ENCODE measurements at regions not wholly inside any gene's neighbourhood (a gene's known extent, or its start where the extent isn't known, plus 50 kb on each side); places are given as distances from the start of the nearest gene placed in this dataset.

DNA sequence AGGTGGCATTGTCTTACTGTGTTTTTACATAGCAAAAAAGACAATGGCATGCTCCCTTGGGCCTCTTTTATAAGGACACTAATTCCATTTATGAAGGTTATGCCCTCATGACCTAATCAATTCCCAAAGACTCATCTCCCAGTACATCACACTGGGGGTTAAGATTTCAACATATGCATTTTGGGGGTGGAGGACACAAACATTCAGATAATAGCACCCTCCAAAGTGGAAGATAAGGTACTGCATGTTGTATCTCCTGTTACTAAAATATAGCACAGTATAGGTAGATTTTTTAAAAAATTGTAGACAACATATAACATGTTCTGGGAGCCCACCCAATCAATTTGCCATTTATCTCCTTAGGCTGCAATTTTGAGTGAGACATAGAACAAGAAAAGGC, 221.2 kb downstream of the LIG4 start:
- intact Hi-C loops (cut with DNase I): no loop called here
- Histone ChIP-seq H3K27ac (no peak overlapping the region), H3K4me1 (no peaks in the 10 kb centered on the region), H3K4me3 (no peak overlapping the region), H3K9me3 (no peaks in the 10 kb centered on the region), H3K36me3 (no peaks in the 10 kb centered on the region), H3K27me3 (no peaks in the 10 kb centered on the region)
- ATAC-seq (no peak), DNase-seq (no peak)
- TF ChIP-seq, protein P1, sequence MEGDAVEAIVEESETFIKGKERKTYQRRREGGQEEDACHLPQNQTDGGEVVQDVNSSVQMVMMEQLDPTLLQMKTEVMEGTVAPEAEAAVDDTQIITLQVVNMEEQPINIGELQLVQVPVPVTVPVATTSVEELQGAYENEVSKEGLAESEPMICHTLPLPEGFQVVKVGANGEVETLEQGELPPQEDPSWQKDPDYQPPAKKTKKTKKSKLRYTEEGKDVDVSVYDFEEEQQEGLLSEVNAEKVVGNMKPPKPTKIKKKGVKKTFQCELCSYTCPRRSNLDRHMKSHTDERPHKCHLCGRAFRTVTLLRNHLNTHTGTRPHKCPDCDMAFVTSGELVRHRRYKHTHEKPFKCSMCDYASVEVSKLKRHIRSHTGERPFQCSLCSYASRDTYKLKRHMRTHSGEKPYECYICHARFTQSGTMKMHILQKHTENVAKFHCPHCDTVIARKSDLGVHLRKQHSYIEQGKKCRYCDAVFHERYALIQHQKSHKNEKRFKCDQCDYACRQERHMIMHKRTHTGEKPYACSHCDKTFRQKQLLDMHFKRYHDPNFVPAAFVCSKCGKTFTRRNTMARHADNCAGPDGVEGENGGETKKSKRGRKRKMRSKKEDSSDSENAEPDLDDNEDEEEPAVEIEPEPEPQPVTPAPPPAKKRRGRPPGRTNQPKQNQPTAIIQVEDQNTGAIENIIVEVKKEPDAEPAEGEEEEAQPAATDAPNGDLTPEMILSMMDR (IDR thresholded peaks at IDR 0.05): no peak
- TF ChIP-seq POLR2A (IDR thresholded peaks at IDR 0.05): no peak

DNA sequence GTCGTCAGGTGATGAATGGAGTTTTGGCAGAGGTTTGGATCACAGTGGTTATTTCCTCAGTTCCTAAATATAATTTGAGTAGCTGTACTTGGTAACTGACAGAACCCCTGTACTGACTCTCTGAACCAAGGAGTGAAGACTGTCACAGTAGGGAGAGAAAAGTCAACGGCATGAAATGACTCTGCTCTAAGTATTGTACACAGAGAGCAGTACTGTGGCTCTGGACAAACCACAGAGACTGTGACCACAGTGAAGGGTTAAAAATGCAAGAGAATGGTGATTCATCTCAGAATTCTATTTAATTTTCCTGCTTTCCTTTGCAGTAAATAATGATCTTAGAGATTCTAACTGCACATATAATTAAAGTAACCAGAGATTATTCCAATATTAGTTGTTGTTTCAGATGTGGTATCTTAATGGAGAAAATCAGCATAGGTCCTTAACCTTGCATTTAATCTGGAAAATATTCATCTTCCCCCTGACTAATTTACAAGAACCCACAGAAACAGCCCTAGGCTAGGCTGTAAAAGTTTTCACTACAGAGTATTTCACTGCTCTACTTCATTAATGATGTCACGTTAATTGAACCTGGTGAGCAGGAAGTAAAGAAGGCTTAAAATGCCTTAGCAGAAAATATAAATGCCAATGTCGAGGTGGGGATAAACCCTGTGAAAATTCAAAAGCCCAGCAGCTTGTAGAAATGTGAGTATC, 221.9 kb downstream of the LIG4 start:
- ATAC-seq (no peak), DNase-seq (no peak)
- Histone ChIP-seq H3K4me1 (no peaks in the 10 kb centered on the region), H3K9me3 (no peaks in the 10 kb centered on the region), H3K36me3 (no peaks in the 10 kb centered on the region), H3K27me3 (no peaks in the 10 kb centered on the region), H3K27ac (no peak overlapping the region), H3K4me3 (no peak overlapping the region)
- WGBS (ENCODE audit: insufficient coverage, low coverage, low lambda C conversion rate, missing lambda C conversion rate): 43% methylated on average over 4 of the region's 4 CpGs
- TF ChIP-seq, protein P1 (IDR thresholded peaks at IDR 0.05): no peak
- TF ChIP-seq POLR2A (IDR thresholded peaks at IDR 0.05): no peak
- intact Hi-C loops (cut with DNase I): no loop called here

DNA sequence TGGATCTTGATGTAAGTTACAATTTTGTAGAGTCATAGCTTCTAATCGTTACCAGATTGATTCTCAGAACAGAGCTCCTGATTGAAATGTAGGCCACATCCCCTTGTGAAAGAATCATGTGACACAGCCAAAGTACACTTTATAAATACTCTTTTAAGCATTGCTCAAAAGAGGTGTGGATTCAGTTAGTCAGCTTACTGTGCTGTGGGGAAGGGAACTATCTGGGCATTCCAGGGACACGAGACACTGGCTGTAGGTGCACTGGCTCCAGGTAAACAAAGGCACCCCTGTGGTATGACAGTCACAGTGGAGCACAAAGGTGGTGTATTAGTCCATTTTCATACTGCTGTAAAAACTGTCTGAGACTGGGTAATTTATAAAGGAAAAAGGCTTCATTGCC, 222.8 kb downstream of the LIG4 start:
- intact Hi-C loops (cut with DNase I): no loop called here
- Histone ChIP-seq H3K4me1 (no peaks in the 10 kb centered on the region), H3K9me3 (no peaks in the 10 kb centered on the region), H3K4me3 (no peak overlapping the region), H3K27ac (no peak overlapping the region), H3K36me3 (no peaks in the 10 kb centered on the region), H3K27me3 (no peaks in the 10 kb centered on the region)
- no peak for DNase-seq
- 17% methylated on average over 2 of the region's 2 CpGs for WGBS (ENCODE audit: insufficient coverage, low coverage, low lambda C conversion rate, missing lambda C conversion rate)
- TF ChIP-seq POLR2A (IDR thresholded peaks at IDR 0.05): no peak
- TF ChIP-seq, protein P1 (IDR thresholded peaks at IDR 0.05): no peak
- no peak for ATAC-seq

DNA sequence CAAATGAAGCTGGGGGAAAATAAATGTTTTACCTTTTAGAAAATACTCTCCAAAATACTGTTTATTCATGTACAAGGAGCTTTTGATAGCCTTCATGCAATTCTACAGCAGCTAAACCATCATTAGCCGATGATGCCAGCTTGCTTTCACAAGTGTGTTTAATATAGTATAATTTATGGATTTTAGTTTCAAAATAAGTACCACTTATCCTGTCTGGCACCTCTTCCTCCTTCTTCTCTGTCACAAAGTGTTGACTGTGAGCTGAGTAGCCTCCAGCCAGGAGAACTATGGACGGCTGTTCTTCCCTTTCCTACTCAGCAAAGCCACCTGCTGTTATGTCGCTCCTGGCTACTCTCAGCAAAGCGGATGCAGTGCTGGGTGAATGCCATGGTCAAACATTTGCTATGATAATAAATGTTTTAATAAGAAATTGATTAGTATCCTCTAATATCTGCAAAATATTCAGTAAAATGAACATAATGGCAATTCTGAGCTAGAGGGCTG, 238.2 kb downstream of the LIG4 start:
- H3K27ac ChIP-seq: no peak overlapping the region
- no peaks in the 10 kb centered on the region for H3K4me1 ChIP-seq
- ATAC-seq (no peak), DNase-seq (no peak)
- no peaks in the 10 kb centered on the region for H3K9me3 ChIP-seq
- no peak overlapping the region for H3K4me3 ChIP-seq
- intact Hi-C loops (cut with DNase I): no loop called here
- H3K27me3 ChIP-seq: no peaks in the 10 kb centered on the region
- H3K36me3 ChIP-seq: no peaks in the 10 kb centered on the region
- TF ChIP-seq, protein P1 (IDR thresholded peaks at IDR 0.05): no peak
- TF ChIP-seq POLR2A (IDR thresholded peaks at IDR 0.05): no peak
- 50% methylated on average over 4 of the region's 4 CpGs for WGBS (ENCODE audit: insufficient coverage, low coverage, low lambda C conversion rate, missing lambda C conversion rate)
